ENCODE measurements at regions not wholly inside any gene's neighbourhood (a gene's known extent, or its start where the extent isn't known, plus 50 kb on each side); places are given as distances from the start of the nearest gene placed in this dataset.

DNA sequence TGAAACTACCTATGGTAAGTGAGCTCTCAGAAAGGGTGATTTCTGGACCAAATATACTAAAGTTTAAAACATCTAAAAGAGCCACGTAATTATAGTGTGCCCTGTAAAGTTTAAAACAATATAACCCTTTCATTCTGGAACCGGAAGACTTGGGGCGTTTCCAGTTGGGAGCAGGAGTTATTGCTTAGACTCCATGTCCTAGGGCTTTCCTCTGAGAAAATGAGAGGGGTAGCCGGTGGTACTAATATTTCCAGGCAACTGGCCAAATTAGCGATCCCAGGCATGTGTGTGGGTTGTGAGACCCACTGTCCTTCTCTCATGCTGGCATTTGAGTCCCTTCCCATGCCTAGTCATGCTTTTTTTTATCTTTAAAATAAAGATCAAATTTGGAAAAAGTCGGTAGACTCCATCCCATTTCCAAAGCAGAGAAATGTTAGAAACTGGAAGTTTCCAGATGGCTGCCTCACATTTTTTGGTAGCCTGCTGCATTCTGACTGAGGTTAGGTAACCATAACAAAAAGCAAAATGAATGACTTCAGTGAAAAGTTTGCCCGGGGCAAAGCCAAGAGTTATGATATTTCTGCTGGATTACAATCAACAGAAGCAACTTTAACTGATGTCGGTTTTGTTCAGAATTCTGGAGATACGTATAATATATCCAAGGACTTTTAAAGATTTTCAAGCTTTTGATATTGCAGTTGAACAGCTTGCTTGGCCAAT, 227.4 kb downstream of the SS18 start:
- DNase-seq (ENCODE audit: extremely low spot score): no peak
- ChIA-PET CTCF (no interaction called here), POLR2A (no interaction called here)
- TF ChIP-seq, protein P1, sequence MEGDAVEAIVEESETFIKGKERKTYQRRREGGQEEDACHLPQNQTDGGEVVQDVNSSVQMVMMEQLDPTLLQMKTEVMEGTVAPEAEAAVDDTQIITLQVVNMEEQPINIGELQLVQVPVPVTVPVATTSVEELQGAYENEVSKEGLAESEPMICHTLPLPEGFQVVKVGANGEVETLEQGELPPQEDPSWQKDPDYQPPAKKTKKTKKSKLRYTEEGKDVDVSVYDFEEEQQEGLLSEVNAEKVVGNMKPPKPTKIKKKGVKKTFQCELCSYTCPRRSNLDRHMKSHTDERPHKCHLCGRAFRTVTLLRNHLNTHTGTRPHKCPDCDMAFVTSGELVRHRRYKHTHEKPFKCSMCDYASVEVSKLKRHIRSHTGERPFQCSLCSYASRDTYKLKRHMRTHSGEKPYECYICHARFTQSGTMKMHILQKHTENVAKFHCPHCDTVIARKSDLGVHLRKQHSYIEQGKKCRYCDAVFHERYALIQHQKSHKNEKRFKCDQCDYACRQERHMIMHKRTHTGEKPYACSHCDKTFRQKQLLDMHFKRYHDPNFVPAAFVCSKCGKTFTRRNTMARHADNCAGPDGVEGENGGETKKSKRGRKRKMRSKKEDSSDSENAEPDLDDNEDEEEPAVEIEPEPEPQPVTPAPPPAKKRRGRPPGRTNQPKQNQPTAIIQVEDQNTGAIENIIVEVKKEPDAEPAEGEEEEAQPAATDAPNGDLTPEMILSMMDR (IDR thresholded peaks at IDR 0.05; ENCODE audit: control extremely low read depth, extremely low read depth, low read depth, missing control alignments): no peak

DNA sequence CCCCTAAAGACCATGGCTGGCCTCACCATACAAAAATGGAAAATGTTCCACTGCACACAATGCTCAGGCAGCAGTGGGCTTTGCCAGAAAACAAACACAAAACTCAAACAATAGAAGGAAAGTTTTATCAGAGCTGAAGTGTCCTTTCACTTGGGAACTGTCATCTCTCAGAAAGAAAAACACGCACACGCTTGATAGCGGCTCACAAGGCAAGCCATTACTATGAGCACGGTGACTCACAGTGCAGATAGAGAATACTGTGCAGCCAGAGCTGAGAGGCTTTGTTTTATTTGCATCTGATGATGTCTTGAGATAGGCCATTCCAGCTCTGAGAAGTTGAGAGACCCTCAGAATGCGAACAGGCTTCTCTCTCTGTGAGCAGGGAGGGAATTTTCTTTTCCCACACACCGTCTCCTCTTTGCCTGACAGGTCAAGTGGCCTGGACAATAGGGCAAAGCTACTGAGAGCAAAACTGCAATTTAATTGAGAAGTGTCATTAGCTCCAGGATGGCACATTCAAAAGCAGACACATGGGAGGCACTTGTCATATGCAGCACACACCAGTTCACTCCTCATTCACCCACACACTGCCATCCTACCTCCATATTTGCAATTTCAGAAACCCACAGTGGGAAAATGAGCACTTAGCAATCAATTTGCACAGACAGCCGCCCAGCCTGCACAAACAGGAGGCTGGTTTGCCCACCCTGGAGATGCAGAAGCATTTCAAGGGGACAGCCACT, 236.6 kb downstream of the SS18 start:
- DNase-seq (ENCODE audit: extremely low spot score): no peak
- TF ChIP-seq, protein P1 (IDR thresholded peaks at IDR 0.05; ENCODE audit: control extremely low read depth, extremely low read depth, low read depth, missing control alignments): no peak
- ChIA-PET CTCF (interaction anchor here (2.0 to 2.8 kb wide), 2 partner anchors 14 to 23 kb away, joined by 6 to 7 read pairs; no protein-coding TSS in a partner anchor), POLR2A (no interaction called here)

DNA sequence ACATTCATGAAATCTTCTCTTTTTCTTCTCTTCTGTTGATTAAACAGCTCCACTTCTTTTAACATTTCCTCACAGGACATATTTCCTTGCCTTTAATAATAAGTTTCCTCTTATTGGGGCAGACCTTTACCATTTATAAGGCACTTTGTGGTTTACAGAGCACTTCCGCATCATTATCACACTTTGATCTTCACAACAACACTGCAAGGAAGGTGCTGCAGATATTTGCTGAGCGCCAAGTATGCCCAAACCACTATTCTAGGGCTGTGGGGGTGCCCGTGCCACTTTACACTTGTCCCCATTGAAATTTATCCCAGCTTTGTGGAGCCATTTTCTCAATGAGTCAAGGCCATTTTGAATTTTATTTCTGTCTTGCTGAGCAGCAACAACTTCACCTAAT, 246.6 kb downstream of the SS18 start:
- CTCF ChIA-PET: interaction anchor here (1.1 kb wide), 1 partner anchor 18 kb away, joined by 3 read pairs; no protein-coding TSS in a partner anchor
- POLR2A ChIA-PET: no interaction called here
- TF ChIP-seq, protein P1 (IDR thresholded peaks at IDR 0.05; ENCODE audit: control extremely low read depth, extremely low read depth, low read depth, missing control alignments): no peak
- DNase-seq (ENCODE audit: extremely low spot score): no peak

DNA sequence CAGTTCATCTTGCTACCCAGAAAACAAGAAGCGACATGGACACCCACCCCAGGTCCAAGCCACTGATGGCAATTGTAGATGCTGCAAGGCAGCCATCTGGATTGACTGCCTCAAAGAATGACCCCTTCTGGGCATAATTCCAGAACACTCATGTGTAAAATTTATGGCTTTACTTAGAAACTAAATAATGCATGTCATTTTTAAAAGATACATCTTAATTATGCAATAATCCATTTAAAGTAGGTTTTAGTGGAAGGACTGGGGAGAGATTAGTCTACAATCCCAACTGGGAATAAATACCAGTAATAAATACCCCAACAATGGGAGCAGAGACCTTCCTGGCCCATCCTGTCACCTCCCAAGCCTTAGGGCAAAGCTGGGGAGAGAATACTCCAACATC, 247.7 kb downstream of the SS18 start:
- no peak for DNase-seq (ENCODE audit: extremely low spot score)
- CTCF ChIA-PET: no interaction called here
- TF ChIP-seq, protein P1 (IDR thresholded peaks at IDR 0.05; ENCODE audit: control extremely low read depth, extremely low read depth, low read depth, missing control alignments): no peak
- POLR2A ChIA-PET: no interaction called here

DNA sequence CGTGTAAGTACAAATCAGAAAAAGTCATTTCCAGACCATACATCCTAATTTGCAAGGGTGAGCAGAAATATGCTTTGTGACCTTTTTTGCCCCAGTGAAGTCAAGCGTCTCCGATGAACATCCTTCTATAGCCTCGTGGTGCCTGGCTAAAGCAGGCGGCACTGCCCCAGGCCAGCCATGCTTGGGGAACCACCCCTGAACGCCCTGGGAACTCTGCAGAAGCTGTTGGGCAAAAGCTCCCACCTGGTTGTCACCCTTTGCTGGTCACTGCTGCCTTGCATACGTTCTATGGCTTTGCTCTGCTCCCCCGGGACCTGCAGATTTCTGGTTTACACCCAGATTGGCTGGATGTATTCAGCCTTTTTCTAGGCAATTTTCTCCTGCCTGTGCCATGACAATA, 256.4 kb downstream of the SS18 start:
- POLR2A ChIA-PET: no interaction called here
- CTCF ChIA-PET: interaction anchor here (1.3 to 1.8 kb wide), 2 partner anchors 526 to 1474 kb away, joined by 3 to 4 read pairs; no protein-coding TSS in a partner anchor
- no peak for DNase-seq (ENCODE audit: extremely low spot score)

DNA sequence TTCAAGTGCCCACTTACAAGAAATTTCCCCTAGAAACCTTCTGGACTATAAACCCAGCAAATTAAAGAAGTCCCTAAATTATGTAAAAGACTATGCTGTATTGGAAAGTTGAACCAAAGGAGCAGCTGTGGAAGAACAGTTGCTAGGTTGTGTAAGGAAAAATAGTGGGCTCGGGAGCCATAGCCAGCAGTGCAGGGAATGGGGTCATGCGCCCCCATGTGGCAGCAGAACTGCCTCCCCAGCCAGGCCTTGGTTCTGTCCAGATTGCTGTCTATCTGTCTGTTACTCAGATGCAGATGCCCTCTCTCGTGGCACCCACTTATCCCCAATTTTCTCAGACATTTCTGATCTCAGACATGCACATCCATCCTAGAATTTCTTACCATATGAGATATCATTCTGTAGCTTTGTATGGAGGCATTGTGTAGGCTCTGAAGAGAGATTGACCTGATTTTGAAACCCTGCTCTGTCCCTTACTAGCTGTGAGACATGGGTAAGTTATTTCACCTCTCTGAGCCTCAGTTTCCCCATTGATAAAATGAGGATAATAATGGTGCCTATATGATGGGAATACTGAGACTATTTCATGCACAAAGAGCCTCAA, 258.3 kb downstream of the SS18 start:
- POLR2A ChIA-PET: no interaction called here
- DNase-seq (ENCODE audit: extremely low spot score): peak; percentile 56
- CTCF ChIA-PET: interaction anchor here (1.2 to 1.9 kb wide), 11 partner anchors 9 to 1472 kb away, joined by 3 to 8 read pairs (median 4); no protein-coding TSS in a partner anchor
- TF ChIP-seq, protein P1 (IDR thresholded peaks at IDR 0.05; ENCODE audit: control extremely low read depth, extremely low read depth, low read depth, missing control alignments): peak; percentile 81

More for the DNA sequence above, 256.4 kb downstream of the SS18 start:
- TF ChIP-seq, protein P1 (IDR thresholded peaks at IDR 0.05; ENCODE audit: control extremely low read depth, extremely low read depth, low read depth, missing control alignments): no peak

Measured in GM10248 (cell line).